Hepatocyte (in vitro differentiated cells): ENCODE measurements at regions not wholly inside any gene's neighbourhood (a gene's known extent, or its start where the extent isn't known, plus 50 kb on each side); places are given as distances from the start of the nearest gene placed in this dataset.

Source experiments
- CTCF ChIP-seq: fragments of 200-600 bp; sonication (generic); IDR thresholded peaks from 2 replicates; pipeline ENCODE4 v1.5.1; 2016; ENCODE audit warnings: antibody characterized with exemption, mild to moderate bottlenecking; ENCODE audit not compliant: poor library complexity
- EZH2phosphoT487 ChIP-seq: fragments of 200-600 bp; sonication (generic); IDR thresholded peaks from one replicate; pipeline ENCODE4 v1.6.1; 2018; ENCODE audit warnings: antibody characterized with exemption, mild to moderate bottlenecking, low read depth, moderate library complexity; ENCODE audit not compliant: unreplicated experiment, severe bottlenecking

GRCh38 chr2:7127687-7128086, 210.5 kb downstream of the RNF144A start:
- TF ChIP-seq CTCF (no peak), EZH2phosphoT487 (no peak)
